C4-2B (cell line): ENCODE measurements at regions not wholly inside any gene's neighbourhood (a gene's known extent, or its start where the extent isn't known, plus 50 kb on each side); places are given as distances from the start of the nearest gene placed in this dataset.

ENCODE experiments used
- CTCF ChIP-seq: fragments of 450-650 bp; conservative IDR thresholded peaks from 2 replicates; pipeline ENCODE4 v1.5.1; 2017; ENCODE audit warnings: mild to moderate bottlenecking
- ZFX ChIP-seq: fragments of 450-650 bp; IDR thresholded peaks from 2 replicates; pipeline ENCODE4 v1.6.1; 2017

DNA sequence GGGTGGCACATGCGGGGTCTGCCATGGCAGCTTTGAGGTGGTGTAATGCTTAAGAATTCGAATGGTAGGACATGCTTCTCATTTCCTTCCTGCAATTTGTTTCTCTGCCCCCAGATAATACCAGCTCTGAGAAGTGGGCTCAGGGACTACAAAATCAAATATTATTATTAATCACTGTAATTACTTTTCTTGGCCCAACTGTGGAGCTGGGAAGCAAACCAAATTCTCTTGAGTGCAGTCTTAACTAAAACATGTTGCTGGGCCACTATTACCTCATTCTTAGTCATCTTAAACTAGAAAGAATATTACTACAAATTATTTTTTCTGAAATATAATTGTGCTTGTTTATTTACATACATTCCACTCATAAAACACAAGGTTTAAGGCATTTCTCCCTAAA lies 566.7 kb upstream of the NRP1 start:
- TF ChIP-seq CTCF (no peak), ZFX (no peak)
